HG02870 (cell line): ENCODE measurements at regions not wholly inside any gene's neighbourhood (a gene's known extent, or its start where the extent isn't known, plus 50 kb on each side); places are given as distances from the start of the nearest gene placed in this dataset.

Source experiments
- ATAC-seq: cut with Tn5 transposase; IDR thresholded peaks from one replicate; pipeline ENCODE4 v1.9.1; 2021; ENCODE audit warnings: mild to moderate bottlenecking, moderate library complexity; ENCODE audit not compliant: unreplicated experiment

GRCh38 chr4:56210397-56210796 lies 176.9 kb downstream of the AASDH start:
- ATAC-seq, result no peak

GRCh38 chr4:56209767-56210166 lies 177.5 kb downstream of the AASDH start:
- ATAC-seq, result no peak

GRCh38 chr4:56208103-56208502 lies 179.2 kb downstream of the AASDH start:
- no peak for ATAC-seq

GRCh38 chr4:56206258-56206657 lies 181.0 kb downstream of the AASDH start:
- no peak for ATAC-seq

- ATAC-seq, result no peak
Observed at GRCh38 chr4:56200275-56200674, 187.0 kb downstream of the AASDH start.

- no peak for ATAC-seq
Observed at GRCh38 chr4:56198265-56198664, 189.0 kb downstream of the AASDH start.

GRCh38 chr4:56197387-56197786 lies 189.9 kb downstream of the AASDH start:
- ATAC-seq, result no peak

GRCh38 chr4:56195025-56195424 lies 192.3 kb downstream of the AASDH start:
- ATAC-seq, result no peak

- ATAC-seq, result no peak
Observed at GRCh38 chr4:56191534-56191933, 195.8 kb downstream of the AASDH start.

GRCh38 chr4:56187688-56188087 lies 199.6 kb downstream of the AASDH start:
- no peak for ATAC-seq

- ATAC-seq, result no peak
Observed at GRCh38 chr4:56186808-56187523, 200.3 kb downstream of the AASDH start.

GRCh38 chr4:56185901-56186300 lies 201.4 kb downstream of the AASDH start:
- no peak for ATAC-seq

- no peak for ATAC-seq
Observed at GRCh38 chr4:56184214-56184613, 203.1 kb downstream of the AASDH start.

GRCh38 chr4:56183344-56183959 lies 203.8 kb downstream of the AASDH start:
- no peak for ATAC-seq

GRCh38 chr4:56182356-56182755 lies 204.9 kb downstream of the AASDH start:
- no peak for ATAC-seq

GRCh38 chr4:56181140-56181953 lies 205.9 kb downstream of the AASDH start:
- ATAC-seq, result no peak

GRCh38 chr4:56169061-56169460 lies 218.2 kb downstream of the AASDH start:
- ATAC-seq, result no peak

GRCh38 chr4:56164907-56165306 lies 216.2 kb downstream of the CEP135 start:
- ATAC-seq, result no peak

- no peak for ATAC-seq
Observed at GRCh38 chr4:56160636-56161035, 211.9 kb downstream of the CEP135 start.

GRCh38 chr4:56158483-56158882 lies 209.7 kb downstream of the CEP135 start:
- ATAC-seq, result no peak

GRCh38 chr4:56156141-56156540 lies 207.4 kb downstream of the CEP135 start:
- ATAC-seq, result no peak

GRCh38 chr4:56155432-56155831 lies 206.7 kb downstream of the CEP135 start:
- ATAC-seq, result no peak
